ENCODE measurements at regions not wholly inside any gene's neighbourhood (a gene's known extent, or its start where the extent isn't known, plus 50 kb on each side); places are given as distances from the start of the nearest gene placed in this dataset.

DNA sequence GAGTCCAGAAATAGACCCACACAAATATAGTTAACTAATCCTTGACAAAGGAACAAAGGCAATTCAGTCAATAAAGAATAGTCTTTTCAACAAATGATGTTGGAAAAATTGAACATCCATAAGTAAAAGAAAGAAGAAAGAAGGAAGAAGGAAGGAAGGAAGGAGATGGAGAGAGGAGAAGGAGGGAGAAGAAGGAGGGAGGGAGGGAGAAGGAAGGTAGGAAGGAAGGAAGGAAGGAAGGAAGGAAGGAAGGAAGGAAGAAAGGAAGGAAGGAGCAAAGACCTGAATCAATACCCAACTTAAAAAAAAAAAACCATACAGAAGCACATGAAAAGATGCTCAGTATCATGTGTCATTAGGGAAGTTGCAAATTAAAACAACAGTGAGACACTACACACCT, 148.3 kb downstream of the ATL2 start:
- H3T11ph ChIP-seq (ENCODE audit: low read length): no peak overlapping the region
- TF ChIP-seq, protein P1, sequence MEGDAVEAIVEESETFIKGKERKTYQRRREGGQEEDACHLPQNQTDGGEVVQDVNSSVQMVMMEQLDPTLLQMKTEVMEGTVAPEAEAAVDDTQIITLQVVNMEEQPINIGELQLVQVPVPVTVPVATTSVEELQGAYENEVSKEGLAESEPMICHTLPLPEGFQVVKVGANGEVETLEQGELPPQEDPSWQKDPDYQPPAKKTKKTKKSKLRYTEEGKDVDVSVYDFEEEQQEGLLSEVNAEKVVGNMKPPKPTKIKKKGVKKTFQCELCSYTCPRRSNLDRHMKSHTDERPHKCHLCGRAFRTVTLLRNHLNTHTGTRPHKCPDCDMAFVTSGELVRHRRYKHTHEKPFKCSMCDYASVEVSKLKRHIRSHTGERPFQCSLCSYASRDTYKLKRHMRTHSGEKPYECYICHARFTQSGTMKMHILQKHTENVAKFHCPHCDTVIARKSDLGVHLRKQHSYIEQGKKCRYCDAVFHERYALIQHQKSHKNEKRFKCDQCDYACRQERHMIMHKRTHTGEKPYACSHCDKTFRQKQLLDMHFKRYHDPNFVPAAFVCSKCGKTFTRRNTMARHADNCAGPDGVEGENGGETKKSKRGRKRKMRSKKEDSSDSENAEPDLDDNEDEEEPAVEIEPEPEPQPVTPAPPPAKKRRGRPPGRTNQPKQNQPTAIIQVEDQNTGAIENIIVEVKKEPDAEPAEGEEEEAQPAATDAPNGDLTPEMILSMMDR (conservative IDR thresholded peaks at IDR 0.05): no peak
- Mint-ChIP-seq H3K27me3 (ENCODE audit: low read depth) (peaks cover 31% of the 10 kb centered on the region), H3K27ac (no peak overlapping the region), H3K4me3 (no peak overlapping the region), H3K9me3 (no peaks in the 10 kb centered on the region; a peak in 1 of 5 replicates), H3K36me3 (ENCODE audit: insufficient read depth in 1 of 3, low read depth in 3 of 3) (no peaks in the 10 kb centered on the region), H3K4me1 (peaks cover 21% of the 10 kb centered on the region in 2 experiments)
- H3K4me2 ChIP-seq (ENCODE audit: insufficient read depth, insufficient read length, low read length): no peak overlapping the region
- H2AFZ ChIP-seq (ENCODE audit: low read length): no peak overlapping the region
- H3K18ac ChIP-seq (ENCODE audit: insufficient read length, low read depth, low read length): no peak overlapping the region
- no peaks in the 10 kb centered on the region for H3K27me3 ChIP-seq (ENCODE audit: insufficient read depth, low read length)
- H4K20me1 ChIP-seq (ENCODE audit: control insufficient read depth, insufficient read depth, insufficient read length): no peaks in the 10 kb centered on the region
- no peak overlapping the region for H3K4ac ChIP-seq (ENCODE audit: low read depth, low read length)
- no peaks in the 10 kb centered on the region for H3K79me1 ChIP-seq (ENCODE audit: insufficient read depth, low read depth, low read length, poor library complexity, severe bottlenecking)
- H2BK20ac ChIP-seq (ENCODE audit: low read depth, low read length, poor library complexity, severe bottlenecking): no peak overlapping the region
- H4K5ac ChIP-seq (ENCODE audit: insufficient read length, low read depth, low read length): no peak overlapping the region
- no peaks in the 10 kb centered on the region for H3K9me3 ChIP-seq (ENCODE audit: control insufficient read depth, low read depth, low read length)
- no peak overlapping the region for H2BK12ac ChIP-seq (ENCODE audit: insufficient read length, low read depth, low read length)
- no peaks in the 10 kb centered on the region; the same call in 1 of the 2 replicates for H3K4me1 ChIP-seq (ENCODE audit: insufficient read depth, low read length)
- H3K56ac ChIP-seq (ENCODE audit: insufficient read length, low read depth, low read length): no peak overlapping the region
- no peaks in the 10 kb centered on the region for H3K79me2 ChIP-seq (ENCODE audit: insufficient read depth, low read length)
- DNase-seq: no peak
- H3K23me2 ChIP-seq (ENCODE audit: insufficient read length, low read depth, low read length, poor library complexity, severe bottlenecking): no peaks in the 10 kb centered on the region
- H2AK5ac ChIP-seq (ENCODE audit: insufficient read length, low read length): no peak overlapping the region
- no peak overlapping the region for H4K8ac ChIP-seq (replicated peaks; ENCODE audit: insufficient read length, low read depth, low read length)
- H4K91ac ChIP-seq (ENCODE audit: insufficient read length, low read depth, low read length): no peak overlapping the region
- no peak overlapping the region for H3K23ac ChIP-seq (ENCODE audit: insufficient read length, low read depth, low read length)
- H2BK120ac ChIP-seq (ENCODE audit: low read depth, low read length, poor library complexity, severe bottlenecking): no peak overlapping the region
- H3K9ac ChIP-seq (ENCODE audit: extremely low read depth, insufficient read length, low read length): no peak overlapping the region
- H2BK15ac ChIP-seq (ENCODE audit: low read depth, low read length): no peak overlapping the region
- no peak overlapping the region for H2BK5ac ChIP-seq (ENCODE audit: insufficient read length, low read length)
- H3K27ac ChIP-seq (ENCODE audit: insufficient read length, low read depth, low read length): no peak overlapping the region
- no peak overlapping the region for H3K14ac ChIP-seq (ENCODE audit: insufficient read depth, low read length)
